HG02763 (cell line): ENCODE measurements at regions not wholly inside any gene's neighbourhood (a gene's known extent, or its start where the extent isn't known, plus 50 kb on each side); places are given as distances from the start of the nearest gene placed in this dataset.

Experiments
- ATAC-seq: cut with Tn5 transposase; IDR thresholded peaks from one replicate; pipeline ENCODE4 v1.9.1; 2021; ENCODE audit warnings: mild to moderate bottlenecking, moderate library complexity; ENCODE audit not compliant: unreplicated experiment

- ATAC-seq = no peak
Observed at GRCh38 chr16:85543536-85543935, 69.6 kb upstream of the GSE1 start.

- ATAC-seq = no peak
Observed at GRCh38 chr16:85544016-85544415, 69.1 kb upstream of the GSE1 start.

- ATAC-seq = no peak
Observed at GRCh38 chr16:85544668-85545067, 68.5 kb upstream of the GSE1 start.

GRCh38 chr16:85545227-85545818 lies 67.8 kb upstream of the GSE1 start:
- no peak for ATAC-seq

GRCh38 chr16:85546585-85547447 lies 66.3 kb upstream of the GSE1 start:
- no peak for ATAC-seq

GRCh38 chr16:85548375-85548774 lies 64.7 kb upstream of the GSE1 start:
- no peak for ATAC-seq

- no peak for ATAC-seq
Observed at GRCh38 chr16:85549766-85550421, 63.2 kb upstream of the GSE1 start.

- no peak for ATAC-seq
Observed at GRCh38 chr16:85550422-85550864, 62.7 kb upstream of the GSE1 start.

GRCh38 chr16:85550953-85551924 lies 61.9 kb upstream of the GSE1 start:
- ATAC-seq = no peak

GRCh38 chr16:85552980-85553435 lies 60.1 kb upstream of the GSE1 start:
- no peak for ATAC-seq

- ATAC-seq = peak; percentile 28
Observed at GRCh38 chr16:85553436-85554113, 59.5 kb upstream of the GSE1 start.

- ATAC-seq = peak; percentile 51
Observed at GRCh38 chr16:85554114-85554888, 58.8 kb upstream of the GSE1 start.

- ATAC-seq = no peak
Observed at GRCh38 chr16:85554889-85555718, 58.0 kb upstream of the GSE1 start.

- ATAC-seq = no peak
Observed at GRCh38 chr16:85555719-85556455, 57.2 kb upstream of the GSE1 start.

- ATAC-seq = no peak
Observed at GRCh38 chr16:85556456-85557082, 56.6 kb upstream of the GSE1 start.

- no peak for ATAC-seq
Observed at GRCh38 chr16:85557083-85557970, 55.8 kb upstream of the GSE1 start.
